ENCODE measurements at regions not wholly inside any gene's neighbourhood (a gene's known extent, or its start where the extent isn't known, plus 50 kb on each side); places are given as distances from the start of the nearest gene placed in this dataset.
"Not testable (repeated sequence)": the region's sequence is repeated elsewhere in the genome, so short reads cannot be mapped to it uniquely, and the experiment has no call there.

- DNase-seq (ENCODE audit: extremely low read depth in 1 of 2, low read depth in 1 of 2) = no peak
Measured at GRCh38 chr2:128668946-128669345, 350.3 kb upstream of the HS6ST1 start.

GRCh38 chr2:128670066-128670465, 351.4 kb upstream of the HS6ST1 start:
- DNase-seq (ENCODE audit: extremely low read depth in 1 of 2, low read depth in 1 of 2) = no peak

- not testable (repeated sequence) for DNase-seq (ENCODE audit: extremely low read depth in 1 of 2, low read depth in 1 of 2)
Measured at GRCh38 chr2:128671981-128672757, 353.5 kb upstream of the HS6ST1 start.

- DNase-seq (ENCODE audit: extremely low read depth in 1 of 2, low read depth in 1 of 2) = not testable (repeated sequence)
Measured at GRCh38 chr2:128679680-128680079, 361.0 kb upstream of the HS6ST1 start.

- no peak for DNase-seq (ENCODE audit: extremely low read depth in 1 of 2, low read depth in 1 of 2)
Measured at GRCh38 chr2:128681507-128681906, 362.8 kb upstream of the HS6ST1 start.

GRCh38 chr2:128682266-128682665, 363.6 kb upstream of the HS6ST1 start:
- DNase-seq (ENCODE audit: extremely low read depth in 1 of 2, low read depth in 1 of 2) = no peak

GRCh38 chr2:128682729-128683284, 364.1 kb upstream of the HS6ST1 start:
- no peak for DNase-seq (ENCODE audit: extremely low read depth in 1 of 2, low read depth in 1 of 2)

- DNase-seq (ENCODE audit: extremely low read depth in 1 of 2, low read depth in 1 of 2) = no peak
Measured at GRCh38 chr2:128684523-128684922, 365.9 kb upstream of the HS6ST1 start.

- no peak for DNase-seq (ENCODE audit: extremely low read depth in 1 of 2, low read depth in 1 of 2)
Measured at GRCh38 chr2:128685841-128686496, 367.3 kb upstream of the HS6ST1 start.

- DNase-seq (ENCODE audit: extremely low read depth in 1 of 2, low read depth in 1 of 2) = no peak
Measured at GRCh38 chr2:128686497-128686859, 367.8 kb upstream of the HS6ST1 start.

- no peak for DNase-seq (ENCODE audit: extremely low read depth in 1 of 2, low read depth in 1 of 2)
Measured at GRCh38 chr2:128686881-128687555, 368.4 kb upstream of the HS6ST1 start.

GRCh38 chr2:128687565-128687964, 368.9 kb upstream of the HS6ST1 start:
- no peak for DNase-seq (ENCODE audit: extremely low read depth in 1 of 2, low read depth in 1 of 2)

- no peak for DNase-seq (ENCODE audit: extremely low read depth in 1 of 2, low read depth in 1 of 2)
Measured at GRCh38 chr2:128689971-128690370, 371.3 kb upstream of the HS6ST1 start.

- DNase-seq (ENCODE audit: extremely low read depth in 1 of 2, low read depth in 1 of 2) = no peak
Measured at GRCh38 chr2:128690431-128690830, 371.8 kb upstream of the HS6ST1 start.

- DNase-seq (ENCODE audit: extremely low read depth in 1 of 2, low read depth in 1 of 2) = no peak
Measured at GRCh38 chr2:128690869-128691268, 372.2 kb upstream of the HS6ST1 start.

- no peak for DNase-seq (ENCODE audit: extremely low read depth in 1 of 2, low read depth in 1 of 2)
Measured at GRCh38 chr2:128691526-128691925, 372.9 kb upstream of the HS6ST1 start.

GRCh38 chr2:128692895-128693742, 374.5 kb upstream of the HS6ST1 start:
- no peak for DNase-seq (ENCODE audit: extremely low read depth in 1 of 2, low read depth in 1 of 2)

GRCh38 chr2:128693743-128694029, 375.0 kb upstream of the HS6ST1 start:
- DNase-seq (ENCODE audit: extremely low read depth in 1 of 2, low read depth in 1 of 2) = no peak

GRCh38 chr2:128695646-128696220, 377.1 kb upstream of the HS6ST1 start:
- DNase-seq (ENCODE audit: extremely low read depth in 1 of 2, low read depth in 1 of 2) = no peak

- DNase-seq (ENCODE audit: extremely low read depth in 1 of 2, low read depth in 1 of 2) = no peak
Measured at GRCh38 chr2:128696421-128696820, 377.8 kb upstream of the HS6ST1 start.

GRCh38 chr2:128701418-128701817, 382.8 kb upstream of the HS6ST1 start:
- DNase-seq (ENCODE audit: extremely low read depth in 1 of 2, low read depth in 1 of 2) = no peak

All from stimulated activated CD8-positive, alpha-beta memory T cell treated with anti-CD3 and anti-CD28 coated beads, Interleukin-7, amount 100 ng/mL, for 48 hours (primary cell).